Tibial artery (tissue), 4 donors: ENCODE measurements at regions not wholly inside any gene's neighbourhood (a gene's known extent, or its start where the extent isn't known, plus 50 kb on each side); places are given as distances from the start of the nearest gene placed in this dataset.

Experiments used
- DNase-seq, 2 donors: peaks; one replicate each; pipeline ENCODE4 v3.0.0-alpha.2; 2019
- H3K27ac ChIP-seq, 2 donors: fragments of 200-600 bp; sonication (generic) in 1 of 2; 1 replicate in 1 of 2; 2 replicates in 1 of 2; pipeline ENCODE4 v1.5.1; 2018 to 2019; ENCODE audit warnings: mild to moderate bottlenecking in 1 of 2
- H3K27me3 ChIP-seq, 2 donors: fragments of 200-600 bp; sonication (generic) in 1 of 2; one replicate each; pipeline versions ENCODE4 v1.5.1 to v1.6.0; 2016 to 2019
- H3K36me3 ChIP-seq, 3 donors: fragments of 200-600 bp; sonication (generic) in 2 of 3; one replicate each; pipeline ENCODE4 v1.5.1; 2016 to 2019; ENCODE audit warnings: mild to moderate bottlenecking in 2 of 3
- H3K4me1 ChIP-seq, 4 donors: fragments of 200-600 bp; sonication (generic) in 2 of 4; 1 replicate in 3 of 4; 2 replicates in 1 of 4; pipeline ENCODE4 v1.5.1; 2016 to 2019
- H3K4me3 ChIP-seq, 2 donors: fragments of 200-600 bp; sonication (generic) in 1 of 2; 1 replicate in 1 of 2; 2 replicates in 1 of 2; pipeline ENCODE4 v1.5.1; 2018 to 2019; ENCODE audit warnings: mild to moderate bottlenecking in 2 of 2
- H3K9me3 ChIP-seq, 3 donors: fragments of 200-600 bp; sonication (generic) in 1 of 3; one replicate each; pipeline ENCODE4 v1.5.1; 2016 to 2019
- CTCF ChIP-seq, 2 experiments: fragments of 200-600 bp in 1 of 2; fragments of 450-650 bp in 1 of 2; IDR thresholded peaks; one replicate each; pipeline ENCODE4 v1.5.1; 2017 to 2019; ENCODE audit warnings: antibody characterized with exemption in 2 of 2, mild to moderate bottlenecking in 1 of 2, moderate library complexity in 1 of 2
- intact Hi-C: fragments of 100-400 bp; cut with DNase I; formaldehyde crosslinking; loops from one replicate; pipeline ENCODE4 v1.15.0; 2023; ENCODE audit warnings: low total_unique reads

- no peaks in the 10 kb centered on the region for H3K9me3 ChIP-seq
- no peak for DNase-seq
- no peaks in the 10 kb centered on the region for H3K27me3 ChIP-seq
- intact Hi-C loops = no loop called here
- H3K36me3 ChIP-seq = no peaks in the 10 kb centered on the region
- TF ChIP-seq CTCF (IDR thresholded peaks at IDR 0.05) = no peak
- H3K4me3 ChIP-seq = no peak overlapping the region
- no peaks in the 10 kb centered on the region for H3K4me1 ChIP-seq
- no peak overlapping the region for H3K27ac ChIP-seq
Measured at GRCh38 chr6:9518431-9518830, 896.4 kb downstream of the TFAP2A start.

- Histone ChIP-seq H3K27me3 (no peaks in the 10 kb centered on the region), H3K36me3 (no peaks in the 10 kb centered on the region), H3K27ac (no peak overlapping the region), H3K4me3 (no peak overlapping the region), H3K4me1 (no peaks in the 10 kb centered on the region), H3K9me3 (no peaks in the 10 kb centered on the region)
- no peak for TF ChIP-seq CTCF (IDR thresholded peaks at IDR 0.05)
- intact Hi-C loops = no loop called here
- no peak for DNase-seq
Measured at GRCh38 chr6:9517806-9518205, 897.1 kb downstream of the TFAP2A start.

- Histone ChIP-seq H3K27ac (no peak overlapping the region), H3K36me3 (no peaks in the 10 kb centered on the region), H3K9me3 (no peaks in the 10 kb centered on the region), H3K27me3 (no peaks in the 10 kb centered on the region), H3K4me1 (no peaks in the 10 kb centered on the region), H3K4me3 (no peak overlapping the region)
- no peak for TF ChIP-seq CTCF (IDR thresholded peaks at IDR 0.05)
- no peak for DNase-seq
- intact Hi-C loops = no loop called here
Measured at GRCh38 chr6:9515633-9516606, 899.0 kb downstream of the TFAP2A start.

GRCh38 chr6:9514146-9514545 is 900.7 kb downstream of the TFAP2A start:
- Histone ChIP-seq H3K4me1 (no peaks in the 10 kb centered on the region), H3K36me3 (no peaks in the 10 kb centered on the region)
- intact Hi-C loops = no loop called here

GRCh38 chr6:9511157-9511556 is 903.7 kb downstream of the TFAP2A start:
- intact Hi-C loops = no loop called here
- no peak for TF ChIP-seq CTCF (IDR thresholded peaks at IDR 0.05)
- H3K4me3 ChIP-seq = no peak overlapping the region
- DNase-seq = no peak
- H3K4me1 ChIP-seq = no peaks in the 10 kb centered on the region
- H3K9me3 ChIP-seq = peaks cover 0 to 11% (median 0%) of the 10 kb centered on the region in 3 donors
- no peak overlapping the region for H3K27ac ChIP-seq
- H3K27me3 ChIP-seq = no peaks in the 10 kb centered on the region
- H3K36me3 ChIP-seq = no peaks in the 10 kb centered on the region

More at GRCh38 chr6:9514146-9514545, 900.7 kb downstream of the TFAP2A start:
- Histone ChIP-seq H3K27me3 (no peaks in the 10 kb centered on the region), H3K9me3 (no peaks in the 10 kb centered on the region), H3K4me3 (no peak overlapping the region), H3K27ac (no peak overlapping the region)
- DNase-seq = no peak
- TF ChIP-seq CTCF (IDR thresholded peaks at IDR 0.05) = no peak
